Body of pancreas (tissue), 4 donors: ENCODE measurements at regions not wholly inside any gene's neighbourhood (a gene's known extent, or its start where the extent isn't known, plus 50 kb on each side); places are given as distances from the start of the nearest gene placed in this dataset.
"Not testable (repeated sequence)": the region's sequence is repeated elsewhere in the genome, so short reads cannot be mapped to it uniquely, and the experiment has no call there.

Experiments used
- ATAC-seq: fragments of 150-250 bp; one replicate; pipeline ENCODE4 v1.9.1; 2016
- DNase-seq, 4 donors: peaks; one replicate each; pipeline ENCODE4 v3.0.0-alpha.2; 2019
- H3K27ac ChIP-seq, 4 donors: fragments of 200-600 bp; sonication (generic); 1 replicate in 3 of 4; 2 replicates in 1 of 4; pipeline versions ENCODE4 v1.5.1 to v1.6.1; 2016 to 2019; ENCODE audit warnings: mild to moderate bottlenecking in 1 of 4, mixed read lengths in 1 of 4, moderate library complexity in 1 of 4
- H3K27me3 ChIP-seq, 2 donors: fragments of 200-600 bp; sonication (generic); one replicate each; pipeline ENCODE4 v1.6.0; 2016; ENCODE audit warnings: mild to moderate bottlenecking in 1 of 2
- H3K36me3 ChIP-seq, 2 donors: fragments of 200-600 bp; sonication (generic); replicated peaks in 1 of 2; 2 replicates each; pipeline ENCODE4 v1.5.1; 2016; ENCODE audit warnings: low read depth in 2 of 2; ENCODE audit not compliant: insufficient read depth in 1 of 2
- H3K4me1 ChIP-seq: fragments of 200-600 bp; sonication (generic); one replicate; pipeline ENCODE4 v1.6.0; 2016
- H3K4me3 ChIP-seq, 2 donors: fragments of 200-600 bp; sonication (generic); 1 replicate in 1 of 2; 2 replicates in 1 of 2; pipeline ENCODE4 v1.5.1; 2016 to 2019
- H3K9me3 ChIP-seq, 3 donors: fragments of 200-600 bp; sonication (generic); 1 replicate in 2 of 3; 2 replicates in 1 of 3; pipeline ENCODE4 v1.5.1; 2016
- POLR2A ChIP-seq, 3 donors: fragments of 450-650 bp; IDR thresholded peaks; one replicate each; pipeline ENCODE4 v1.6.1; 2016; ENCODE audit warnings: antibody characterized with exemption in 3 of 3, mild to moderate bottlenecking in 2 of 3
- WGBS, 2 donors: methylation state at CpG; one replicate each; pipeline ENCODE4 v1.1.5; 2017; 5-methylcytosine and 5-hydroxymethylcytosine counted together
- intact Hi-C: fragments of 100-400 bp; cut with DNase I; formaldehyde crosslinking; loops from one replicate; pipeline ENCODE4 v1.15.1; 2023
- TF ChIP-seq, protein P1 (sequence below), 7 experiments: fragments of 450-650 bp in 4 of 7; fragments of 200-600 bp in 3 of 7; sonication (generic) in 3 of 7; IDR thresholded peaks; one replicate each; pipeline ENCODE4 v1.5.1; 2016 to 2019; ENCODE audit warnings: antibody characterized with exemption in 7 of 7

DNA sequence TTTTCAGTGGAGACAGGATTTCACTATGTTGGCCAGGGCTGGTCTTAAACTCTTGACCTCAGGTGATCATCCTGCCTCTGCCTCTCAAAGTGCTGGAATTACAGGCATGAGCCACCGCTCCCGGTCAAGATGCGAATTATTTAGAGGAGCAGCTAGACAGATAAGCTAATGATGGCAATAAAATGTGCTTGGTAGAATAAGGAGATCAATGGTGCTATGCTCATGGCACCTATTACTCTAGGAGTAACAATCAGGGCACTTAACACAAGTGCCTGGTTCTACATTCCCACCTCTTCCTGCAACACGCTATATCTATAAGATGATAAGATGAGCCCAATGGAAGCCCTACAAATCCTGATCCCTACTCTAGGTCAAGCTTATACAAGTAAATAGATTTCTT lies 61.4 kb upstream of the LOC128125822 start:
- Histone ChIP-seq H3K27me3 (no peaks in the 10 kb centered on the region), H3K36me3 (no peaks in the 10 kb centered on the region), H3K4me1 (peaks cover 42% of the 10 kb centered on the region), H3K27ac (peak overlapping the region in 1 of 4 donors; percentile 77), H3K4me3 (no peak overlapping the region), H3K9me3 (no peaks in the 10 kb centered on the region)
- ATAC-seq (no peak), DNase-seq (no peak)
- WGBS, 2 donors: 79 to 89% methylated on average over 4 of the region's 4 CpGs
- no peak for TF ChIP-seq POLR2A (IDR thresholded peaks at IDR 0.05)
- TF ChIP-seq, protein P1, sequence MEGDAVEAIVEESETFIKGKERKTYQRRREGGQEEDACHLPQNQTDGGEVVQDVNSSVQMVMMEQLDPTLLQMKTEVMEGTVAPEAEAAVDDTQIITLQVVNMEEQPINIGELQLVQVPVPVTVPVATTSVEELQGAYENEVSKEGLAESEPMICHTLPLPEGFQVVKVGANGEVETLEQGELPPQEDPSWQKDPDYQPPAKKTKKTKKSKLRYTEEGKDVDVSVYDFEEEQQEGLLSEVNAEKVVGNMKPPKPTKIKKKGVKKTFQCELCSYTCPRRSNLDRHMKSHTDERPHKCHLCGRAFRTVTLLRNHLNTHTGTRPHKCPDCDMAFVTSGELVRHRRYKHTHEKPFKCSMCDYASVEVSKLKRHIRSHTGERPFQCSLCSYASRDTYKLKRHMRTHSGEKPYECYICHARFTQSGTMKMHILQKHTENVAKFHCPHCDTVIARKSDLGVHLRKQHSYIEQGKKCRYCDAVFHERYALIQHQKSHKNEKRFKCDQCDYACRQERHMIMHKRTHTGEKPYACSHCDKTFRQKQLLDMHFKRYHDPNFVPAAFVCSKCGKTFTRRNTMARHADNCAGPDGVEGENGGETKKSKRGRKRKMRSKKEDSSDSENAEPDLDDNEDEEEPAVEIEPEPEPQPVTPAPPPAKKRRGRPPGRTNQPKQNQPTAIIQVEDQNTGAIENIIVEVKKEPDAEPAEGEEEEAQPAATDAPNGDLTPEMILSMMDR (IDR thresholded peaks at IDR 0.05): no peak
- intact Hi-C loops: no loop called here

DNA sequence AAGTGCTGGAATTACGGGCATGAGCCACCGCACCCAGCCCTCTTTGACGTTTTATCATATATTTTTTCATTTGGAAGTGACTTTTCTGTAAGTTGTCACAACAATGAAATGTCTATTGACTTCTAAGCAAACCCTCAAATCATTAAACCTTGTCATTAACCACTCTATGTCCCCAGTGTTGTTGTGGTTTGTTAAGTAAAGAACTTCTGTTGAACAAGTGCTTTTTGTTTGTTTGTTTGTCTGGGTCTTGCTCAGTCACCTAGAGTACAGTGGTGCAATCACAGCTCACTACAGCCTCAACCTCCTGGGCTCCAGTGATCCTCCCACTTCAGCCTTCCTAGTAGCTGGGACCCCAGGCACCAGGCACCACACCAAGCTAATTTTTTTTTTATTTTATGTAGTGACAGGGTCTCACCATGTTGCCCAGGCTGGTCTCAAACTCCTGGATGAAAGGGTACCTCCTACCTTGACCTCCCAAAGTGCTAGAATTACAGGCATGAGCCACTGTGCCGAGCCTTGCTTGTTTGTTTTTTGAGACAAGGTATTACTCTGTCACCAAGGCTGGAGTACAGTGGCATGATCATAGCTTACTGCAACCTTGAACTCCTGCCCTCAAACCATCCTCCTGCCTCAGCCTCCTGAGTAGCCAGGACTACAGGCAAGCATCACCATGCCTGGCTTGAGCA lies 57.6 kb upstream of the LOC128125822 start:
- DNase-seq: no peak
- Histone ChIP-seq H3K9me3 (no peaks in the 10 kb centered on the region), H3K4me3 (no peak overlapping the region), H3K36me3 (no peaks in the 10 kb centered on the region), H3K4me1 (peaks cover 65% of the 10 kb centered on the region), H3K27ac (peak overlapping the region in 3 of 4 donors; percentile 66 to 89 (median 76)), H3K27me3 (no peaks in the 10 kb centered on the region)
- intact Hi-C loops: no loop called here
- TF ChIP-seq POLR2A (IDR thresholded peaks at IDR 0.05): no peak
- TF ChIP-seq, protein P1 (IDR thresholded peaks at IDR 0.05): no peak
- no peak for ATAC-seq
- 61 to 65% methylated on average over 4 of the region's 4 CpGs for WGBS, 2 donors

DNA sequence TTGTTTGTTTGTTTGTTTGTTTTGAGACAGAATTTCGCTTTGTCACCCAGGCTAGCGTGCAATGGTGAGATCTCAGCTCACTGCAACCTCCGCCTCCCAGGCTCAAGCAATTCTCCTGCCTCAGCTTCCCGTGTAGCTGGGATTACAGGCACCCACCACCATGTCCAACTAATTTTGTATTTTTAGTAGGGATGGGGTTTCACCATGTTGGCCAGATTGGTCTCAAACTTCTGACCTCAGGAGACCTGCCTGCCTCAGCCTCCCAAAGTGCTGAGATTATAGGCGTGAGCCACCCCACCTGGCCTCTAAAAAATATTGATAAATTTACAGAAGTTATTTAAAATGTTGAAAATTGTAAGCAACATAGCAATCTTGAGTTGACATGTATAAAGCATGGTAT lies 57.1 kb upstream of the LOC128125822 start:
- H3K4me3 ChIP-seq, H3K36me3 ChIP-seq, ATAC-seq, DNase-seq, H3K27me3 ChIP-seq, H3K9me3 ChIP-seq, intact Hi-C loops: not testable (repeated sequence)
- H3K4me1 ChIP-seq: peaks cover 60% of the 10 kb centered on the region
- peak overlapping the region in 3 of 4 donors; percentile 66 to 89 (median 76) for H3K27ac ChIP-seq
- 78 to 80% methylated on average over 5 of the region's 5 CpGs for WGBS, 2 donors

DNA sequence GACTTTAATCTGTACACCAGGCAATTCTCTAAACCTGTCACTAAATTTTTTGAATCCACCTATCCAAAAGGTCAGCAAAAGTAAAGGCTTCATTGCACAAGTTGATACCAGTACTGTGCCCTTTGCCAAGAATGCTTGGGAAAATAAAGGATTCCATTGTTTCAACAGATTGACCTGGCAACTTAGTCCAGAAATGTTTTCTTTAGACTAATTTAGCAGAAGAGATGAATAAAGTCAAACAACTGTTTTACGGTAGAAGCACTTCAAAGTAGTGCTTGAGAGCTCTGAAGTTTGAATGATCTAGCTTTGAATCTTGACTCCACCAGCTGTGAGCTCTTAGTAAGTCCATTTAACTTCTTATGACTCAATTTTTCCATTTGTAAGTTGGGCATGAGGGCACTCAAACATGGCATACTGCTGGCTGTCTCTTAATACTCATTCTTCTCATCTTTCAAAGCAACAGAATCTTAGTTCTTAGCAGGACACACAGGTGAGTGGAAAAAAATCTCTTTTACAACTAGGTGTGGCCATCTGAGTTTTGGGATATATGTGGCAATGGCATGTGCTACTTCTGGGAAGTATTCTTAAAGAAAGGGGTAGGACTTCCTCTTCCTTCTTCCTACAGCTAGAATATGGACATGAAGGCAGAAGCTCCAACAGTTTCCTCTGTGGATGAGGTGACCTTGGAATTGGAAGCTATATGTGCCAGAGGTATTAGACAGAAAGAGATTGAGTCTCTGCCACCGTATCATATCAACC lies 55.9 kb upstream of the LOC128125822 start:
- Histone ChIP-seq H3K4me1 (peaks cover 55% of the 10 kb centered on the region), H3K27me3 (no peaks in the 10 kb centered on the region), H3K27ac (peak overlapping the region; percentile 25 to 89 (median 71)), H3K36me3 (no peaks in the 10 kb centered on the region), H3K9me3 (no peaks in the 10 kb centered on the region), H3K4me3 (no peak overlapping the region)
- peak; percentile 80 for ATAC-seq
- WGBS, 2 donors: 35 to 39% methylated on average over 2 of the region's 2 CpGs
- DNase-seq: peak in 1 of 4 donors; percentile 58
- intact Hi-C loops: no loop called here
- TF ChIP-seq, protein P1 (IDR thresholded peaks at IDR 0.05): no peak
- peak in 1 of 3 donors; percentile 19 for TF ChIP-seq POLR2A (IDR thresholded peaks at IDR 0.05)

DNA sequence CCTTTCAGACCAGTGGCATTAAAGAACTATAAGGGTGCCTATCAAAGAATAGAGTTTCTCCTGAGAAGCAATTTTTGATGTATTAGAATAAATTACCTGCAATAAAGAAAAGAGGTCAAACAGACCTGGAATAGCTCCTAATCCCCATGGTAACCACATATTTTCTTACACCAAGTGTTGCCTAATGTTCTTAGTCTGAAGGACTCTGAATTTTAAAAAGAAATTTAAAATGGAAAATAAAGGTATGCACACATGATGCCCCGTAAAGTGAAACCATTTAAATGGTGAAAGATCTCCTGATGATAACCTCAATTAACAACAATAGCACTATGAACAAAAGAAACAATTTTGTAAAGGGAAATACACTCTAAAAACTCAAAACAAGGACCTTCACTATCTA lies 55.1 kb upstream of the LOC128125822 start:
- no peak for DNase-seq
- intact Hi-C loops: no loop called here
- peak overlapping the region in 3 of 4 donors; percentile 66 to 89 (median 76) for H3K27ac ChIP-seq

More for the DNA sequence above, 55.1 kb upstream of the LOC128125822 start:
- H3K27me3 ChIP-seq: no peaks in the 10 kb centered on the region
- no peak for ATAC-seq
- H3K4me1 ChIP-seq: peaks cover 64% of the 10 kb centered on the region
- TF ChIP-seq POLR2A (IDR thresholded peaks at IDR 0.05): no peak
- TF ChIP-seq, protein P1 (IDR thresholded peaks at IDR 0.05): no peak
- H3K36me3 ChIP-seq: no peaks in the 10 kb centered on the region
- WGBS, 2 donors: 60 to 69% methylated on average over 1 of the region's 1 CpG
- H3K4me3 ChIP-seq: no peak overlapping the region
- H3K9me3 ChIP-seq: no peaks in the 10 kb centered on the region
